Trophoblast cell (in vitro differentiated cells and primary cell): ENCODE measurements at regions not wholly inside any gene's neighbourhood (a gene's known extent, or its start where the extent isn't known, plus 50 kb on each side); places are given as distances from the start of the nearest gene placed in this dataset.

Experiments
- DNase-seq, 2 donors: peaks; one replicate each; pipeline ENCODE4 v3.0.0-alpha.2; 2016
- H2AFZ ChIP-seq: 2 replicates; pipeline ENCODE4 v1.6.1; 2013; ENCODE audit warnings: low read length, moderate library complexity, mild to moderate bottlenecking; ENCODE audit not compliant: insufficient read depth, poor library complexity
- H2AK5ac ChIP-seq: 2 replicates; pipeline ENCODE4 v1.6.1; 2013; ENCODE audit warnings: mild to moderate bottlenecking, low read length
- H2BK120ac ChIP-seq: 2 replicates; pipeline ENCODE4 v1.6.1; 2013; ENCODE audit warnings: low read length, mild to moderate bottlenecking, moderate library complexity; ENCODE audit not compliant: insufficient read depth, poor library complexity
- H2BK12ac ChIP-seq: 2 replicates; pipeline ENCODE4 v1.6.1; 2013; ENCODE audit warnings: mild to moderate bottlenecking, low read length, moderate library complexity
- H2BK5ac ChIP-seq: 2 replicates; pipeline ENCODE4 v1.6.1; 2013; ENCODE audit warnings: low read length, low read depth, moderate library complexity, mild to moderate bottlenecking; ENCODE audit not compliant: poor library complexity
- H3K14ac ChIP-seq: 2 replicates; pipeline ENCODE4 v1.6.1; 2013; ENCODE audit warnings: mild to moderate bottlenecking, low read length
- H3K18ac ChIP-seq: 2 replicates; pipeline ENCODE4 v1.6.1; 2013; ENCODE audit warnings: mild to moderate bottlenecking, low read length
- H3K23ac ChIP-seq: 2 replicates; pipeline ENCODE4 v1.6.1; 2013; ENCODE audit warnings: low read length
- H3K27ac ChIP-seq: 2 replicates; pipeline ENCODE4 v1.5.1; 2013; ENCODE audit warnings: low read depth, mild to moderate bottlenecking, inconsistent platforms, low read length, moderate library complexity
- H3K27me3 ChIP-seq: 2 replicates; pipeline ENCODE4 v1.6.1; 2013; ENCODE audit warnings: inconsistent platforms, mild to moderate bottlenecking, low read length, moderate library complexity; ENCODE audit not compliant: insufficient read depth
- H3K36me3 ChIP-seq, 2 experiments: 1 replicate in 1 of 2; 2 replicates in 1 of 2; pipeline ENCODE4 v1.6.1; 2013; ENCODE audit warnings: low read length in 2 of 2, mild to moderate bottlenecking in 2 of 2, moderate library complexity in 1 of 2; ENCODE audit not compliant: insufficient read depth in 2 of 2, control insufficient read depth in 1 of 2
- H3K4ac ChIP-seq: 2 replicates; pipeline ENCODE4 v1.6.1; 2013; ENCODE audit warnings: low read depth, mild to moderate bottlenecking, low read length, moderate library complexity
- H3K4me1 ChIP-seq, 2 experiments: 1 replicate in 1 of 2; 2 replicates in 1 of 2; pipeline ENCODE4 v1.6.1; 2013; ENCODE audit warnings: low read length in 2 of 2, mild to moderate bottlenecking in 2 of 2, moderate library complexity in 1 of 2; ENCODE audit not compliant: insufficient read depth in 2 of 2, control insufficient read depth in 1 of 2
- H3K4me2 ChIP-seq: 2 replicates; pipeline ENCODE4 v1.6.1; 2013; ENCODE audit warnings: inconsistent platforms, mild to moderate bottlenecking, low read length, moderate library complexity
- H3K4me3 ChIP-seq: 2 replicates; pipeline ENCODE4 v1.5.1; 2013; ENCODE audit warnings: mild to moderate bottlenecking, low read depth, low read length, inconsistent platforms
- H3K79me1 ChIP-seq: one replicate; pipeline ENCODE4 v1.6.1; 2013; ENCODE audit warnings: low read length
- H3K79me2 ChIP-seq: 2 replicates; pipeline ENCODE4 v1.6.1; 2013; ENCODE audit warnings: low read length, mild to moderate bottlenecking; ENCODE audit not compliant: control insufficient read depth, insufficient read depth, poor library complexity
- H3K9ac ChIP-seq: 2 replicates; pipeline ENCODE4 v1.6.1; 2013; ENCODE audit warnings: mild to moderate bottlenecking, low read length
- H3K9me3 ChIP-seq: 2 replicates; pipeline ENCODE4 v1.6.1; 2013; ENCODE audit warnings: low read depth, mild to moderate bottlenecking, control low read depth, inconsistent platforms, low read length; ENCODE audit not compliant: insufficient read depth
- H4K12ac ChIP-seq: 2 replicates; pipeline ENCODE4 v1.6.1; 2013; ENCODE audit warnings: low read depth, mild to moderate bottlenecking, low read length, moderate library complexity
- H4K8ac ChIP-seq: 2 replicates; pipeline ENCODE4 v1.6.1; 2013; ENCODE audit warnings: low read depth, mild to moderate bottlenecking, low read length, moderate library complexity
- H4K91ac ChIP-seq: one replicate; pipeline ENCODE4 v1.6.1; 2013; ENCODE audit warnings: low read depth, mild to moderate bottlenecking, low read length, moderate library complexity
- WGBS: extraction: QIAGEN DNeasy Blood & Tissue Kit; methylation state at CpG from one replicate; pipeline ENCODE4 v1.1.7; 2013; ENCODE audit warnings: missing lambda C conversion rate; ENCODE audit not compliant: insufficient read length, insufficient coverage; ENCODE audit errors: extremely low coverage; 5-methylcytosine and 5-hydroxymethylcytosine counted together

DNA sequence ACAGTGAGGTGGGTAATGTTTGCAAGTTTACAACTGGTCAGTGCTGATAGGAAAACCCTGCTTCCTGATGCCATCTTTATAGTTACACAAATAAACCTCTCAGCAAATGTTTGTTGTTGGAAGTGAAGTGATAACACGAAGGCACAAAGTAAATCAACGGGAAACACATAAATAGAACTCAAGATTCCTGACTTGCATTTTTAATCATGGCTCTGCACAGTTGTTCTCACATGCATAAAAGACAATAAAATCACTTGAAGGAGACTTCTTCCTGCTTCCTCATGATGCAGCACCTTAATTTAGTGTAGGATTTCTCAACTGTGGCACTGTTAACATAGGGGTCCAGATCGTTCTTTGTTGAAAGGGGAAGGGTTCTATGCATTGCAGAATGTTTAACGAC is 907.7 kb downstream of the RAB28 start:
- Histone ChIP-seq H3K18ac (no peak overlapping the region), H4K12ac (no peak overlapping the region), H2AFZ (no peak overlapping the region), H3K14ac (no peak overlapping the region), H3K4me2 (no peak overlapping the region), H2BK120ac (no peak overlapping the region), H3K27ac (no peak overlapping the region), H4K8ac (no peak overlapping the region), H3K9me3 (no peaks in the 10 kb centered on the region), H4K91ac (no peak overlapping the region), H3K27me3 (no peaks in the 10 kb centered on the region), H2BK12ac (no peak overlapping the region), H3K79me1 (no peaks in the 10 kb centered on the region), H3K36me3 (no peaks in the 10 kb centered on the region), H3K23ac (no peak overlapping the region), H3K4me3 (no peak overlapping the region), H3K79me2 (no peaks in the 10 kb centered on the region), H2BK5ac (no peak overlapping the region), H3K9ac (no peak overlapping the region), H3K4ac (no peak overlapping the region), H3K4me1 (no peaks in the 10 kb centered on the region), H2AK5ac (no peak overlapping the region)
- no peak for DNase-seq
- WGBS = no CpG with 5 or more reads among the region's 4 CpGs

DNA sequence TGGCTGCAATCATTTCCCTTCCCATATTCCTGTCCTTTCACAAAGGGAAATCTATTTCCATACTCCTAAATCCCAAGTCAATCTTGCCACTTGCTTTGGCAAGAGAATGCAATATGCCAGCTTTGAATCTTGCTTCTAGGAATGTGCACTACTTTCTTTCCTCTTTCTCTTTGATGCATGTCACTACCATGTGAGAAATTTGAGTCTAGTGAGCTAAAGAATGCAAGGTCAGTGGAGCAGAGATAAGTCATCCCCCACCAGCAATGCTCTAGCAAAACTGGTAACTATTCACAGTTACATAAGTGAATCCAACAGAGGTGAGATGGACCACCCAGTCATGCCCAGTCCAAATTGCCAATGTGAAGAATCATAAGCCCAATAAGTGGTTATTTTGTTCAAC is 910.4 kb downstream of the RAB28 start:
- Histone ChIP-seq H3K18ac (no peak overlapping the region), H3K36me3 (no peaks in the 10 kb centered on the region), H3K23ac (no peak overlapping the region), H4K8ac (no peak overlapping the region), H4K91ac (no peak overlapping the region), H3K27me3 (no peaks in the 10 kb centered on the region), H3K4ac (no peak overlapping the region), H2AK5ac (no peak overlapping the region), H2AFZ (no peak overlapping the region), H2BK120ac (no peak overlapping the region), H3K27ac (no peak overlapping the region), H3K9ac (no peak overlapping the region), H3K4me1 (no peaks in the 10 kb centered on the region), H3K4me2 (no peak overlapping the region), H3K14ac (no peak overlapping the region), H3K79me2 (no peaks in the 10 kb centered on the region), H3K4me3 (no peak overlapping the region), H2BK5ac (no peak overlapping the region), H3K79me1 (no peaks in the 10 kb centered on the region), H3K9me3 (no peaks in the 10 kb centered on the region), H4K12ac (no peak overlapping the region), H2BK12ac (no peak overlapping the region)
- DNase-seq = no peak

DNA sequence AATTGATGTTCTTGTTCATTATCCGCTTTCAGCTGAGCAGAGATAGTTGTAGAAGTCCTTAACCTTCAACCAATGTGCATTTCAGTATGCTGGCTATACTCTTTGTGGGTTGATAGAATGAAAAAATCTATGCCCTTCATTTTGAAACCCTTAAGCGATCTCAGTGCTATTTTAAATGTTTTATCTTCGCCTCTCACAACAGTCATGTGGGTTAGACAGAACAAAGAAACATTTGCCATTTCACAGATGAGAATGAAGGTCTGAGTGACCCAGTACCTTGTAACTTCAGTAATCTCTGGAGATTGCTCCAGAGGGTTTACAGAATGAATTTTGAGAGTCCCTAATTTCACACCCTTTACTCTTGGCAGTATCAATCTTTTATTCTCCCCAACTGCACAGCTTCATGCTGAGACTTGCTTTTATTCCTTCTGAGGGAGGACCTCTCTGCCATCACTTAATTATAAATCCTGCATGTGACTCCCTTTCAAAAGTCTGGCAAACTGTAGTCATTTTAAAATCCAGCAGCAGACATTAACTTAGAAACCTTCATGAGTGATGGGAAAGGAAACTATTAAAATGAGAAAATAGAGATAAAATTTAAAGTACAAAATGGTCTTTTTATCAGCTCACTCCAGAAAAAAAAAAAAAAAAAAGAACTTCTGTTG is 921.5 kb downstream of the RAB28 start:
- no peak overlapping the region for H3K4ac ChIP-seq
- no peaks in the 10 kb centered on the region for H3K79me1 ChIP-seq
- no peak overlapping the region for H3K14ac ChIP-seq
- no peaks in the 10 kb centered on the region for H3K4me1 ChIP-seq
- no peaks in the 10 kb centered on the region for H3K27me3 ChIP-seq
- no peak overlapping the region for H2BK5ac ChIP-seq
- H4K91ac ChIP-seq = no peak overlapping the region
- no peak overlapping the region for H4K12ac ChIP-seq
- H3K27ac ChIP-seq = no peak overlapping the region
- DNase-seq = no peak
- no peak overlapping the region for H2BK120ac ChIP-seq
- H2BK12ac ChIP-seq = no peak overlapping the region
- H2AFZ ChIP-seq = no peak overlapping the region
- no peaks in the 10 kb centered on the region for H3K9me3 ChIP-seq
- no peak overlapping the region for H3K9ac ChIP-seq
- H3K4me3 ChIP-seq = no peak overlapping the region
- no peak overlapping the region for H2AK5ac ChIP-seq
- WGBS = no CpG with 5 or more reads among the region's 3 CpGs
- H3K18ac ChIP-seq = no peak overlapping the region
- no peak overlapping the region for H3K4me2 ChIP-seq
- no peak overlapping the region for H4K8ac ChIP-seq
- no peak overlapping the region for H3K23ac ChIP-seq
- no peaks in the 10 kb centered on the region for H3K79me2 ChIP-seq
- H3K36me3 ChIP-seq = no peaks in the 10 kb centered on the region

DNA sequence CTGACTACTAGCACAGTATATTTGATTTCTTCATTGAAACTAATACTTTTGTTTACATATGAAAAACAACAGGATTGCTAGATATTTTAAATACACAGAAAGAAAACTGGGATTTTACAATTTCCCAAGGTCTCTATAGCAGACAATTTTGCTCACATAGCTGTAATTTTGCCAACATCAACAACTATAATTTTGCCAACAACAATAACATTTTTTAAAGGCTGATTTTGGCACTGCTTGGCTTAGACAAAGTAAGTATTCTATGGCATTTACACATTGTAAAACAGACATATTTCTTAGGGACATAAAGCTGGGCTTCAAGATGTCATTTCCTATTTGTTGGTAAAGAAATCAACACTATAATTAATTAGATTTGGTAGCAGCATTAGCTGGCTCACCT is 922.1 kb downstream of the RAB28 start:
- H4K8ac ChIP-seq = no peak overlapping the region
- H3K4me3 ChIP-seq = no peak overlapping the region
- no peaks in the 10 kb centered on the region for H3K27me3 ChIP-seq
- no peak overlapping the region for H3K18ac ChIP-seq
- no peaks in the 10 kb centered on the region for H3K79me1 ChIP-seq
- H2BK120ac ChIP-seq = no peak overlapping the region
- H3K36me3 ChIP-seq = no peaks in the 10 kb centered on the region
- H3K14ac ChIP-seq = no peak overlapping the region
- no peaks in the 10 kb centered on the region for H3K79me2 ChIP-seq
- no peak overlapping the region for H2BK12ac ChIP-seq
- H3K4me1 ChIP-seq = no peaks in the 10 kb centered on the region
- no peak overlapping the region for H3K4me2 ChIP-seq
- H2BK5ac ChIP-seq = no peak overlapping the region
- no peak overlapping the region for H2AK5ac ChIP-seq
- H3K9me3 ChIP-seq = no peaks in the 10 kb centered on the region
- H3K23ac ChIP-seq = no peak overlapping the region
- DNase-seq = no peak
- H2AFZ ChIP-seq = no peak overlapping the region
- no peak overlapping the region for H3K4ac ChIP-seq
- H4K12ac ChIP-seq = no peak overlapping the region
- H3K27ac ChIP-seq = no peak overlapping the region
- no peak overlapping the region for H3K9ac ChIP-seq
- H4K91ac ChIP-seq = no peak overlapping the region
